NB4 (cell line): ENCODE measurements at regions not wholly inside any gene's neighbourhood (a gene's known extent, or its start where the extent isn't known, plus 50 kb on each side); places are given as distances from the start of the nearest gene placed in this dataset.

Experiments used
- POLR2A ChIP-seq: IDR thresholded peaks from 2 replicates; pipeline ENCODE4 v1.6.1; 2011; ENCODE audit warnings: mild to moderate bottlenecking; ENCODE audit not compliant: insufficient read length; ENCODE audit errors: extremely low read depth
- TF ChIP-seq, protein P1 (sequence below): IDR thresholded peaks from one replicate; pipeline ENCODE4 v1.5.1; 2012; ENCODE audit warnings: low read depth, low read length
- TF ChIP-seq, protein P2 (sequence below): IDR thresholded peaks from 2 replicates; pipeline ENCODE4 v1.6.1; 2011; ENCODE audit warnings: low read depth, low read length

DNA sequence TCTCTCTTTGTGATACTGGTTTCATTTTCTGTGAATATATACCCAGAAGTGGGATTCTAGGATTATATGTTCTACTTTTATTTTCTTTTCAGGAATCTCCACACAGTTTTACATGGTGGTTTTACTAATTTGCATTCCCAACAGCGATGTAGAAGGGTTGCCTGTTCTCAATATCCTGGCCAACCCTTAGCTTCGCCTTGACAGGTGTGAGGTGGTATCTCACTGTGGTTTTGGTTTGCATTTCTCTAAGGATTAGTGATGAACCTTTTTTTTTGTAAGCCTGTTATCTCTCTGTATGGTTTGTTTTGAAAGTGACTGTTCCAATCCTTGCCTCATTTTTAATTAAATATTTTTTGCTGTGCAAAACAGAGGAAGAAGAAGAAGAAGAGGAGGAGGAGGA, 937.7 kb downstream of the CDH8 start:
- TF ChIP-seq, protein P1, sequence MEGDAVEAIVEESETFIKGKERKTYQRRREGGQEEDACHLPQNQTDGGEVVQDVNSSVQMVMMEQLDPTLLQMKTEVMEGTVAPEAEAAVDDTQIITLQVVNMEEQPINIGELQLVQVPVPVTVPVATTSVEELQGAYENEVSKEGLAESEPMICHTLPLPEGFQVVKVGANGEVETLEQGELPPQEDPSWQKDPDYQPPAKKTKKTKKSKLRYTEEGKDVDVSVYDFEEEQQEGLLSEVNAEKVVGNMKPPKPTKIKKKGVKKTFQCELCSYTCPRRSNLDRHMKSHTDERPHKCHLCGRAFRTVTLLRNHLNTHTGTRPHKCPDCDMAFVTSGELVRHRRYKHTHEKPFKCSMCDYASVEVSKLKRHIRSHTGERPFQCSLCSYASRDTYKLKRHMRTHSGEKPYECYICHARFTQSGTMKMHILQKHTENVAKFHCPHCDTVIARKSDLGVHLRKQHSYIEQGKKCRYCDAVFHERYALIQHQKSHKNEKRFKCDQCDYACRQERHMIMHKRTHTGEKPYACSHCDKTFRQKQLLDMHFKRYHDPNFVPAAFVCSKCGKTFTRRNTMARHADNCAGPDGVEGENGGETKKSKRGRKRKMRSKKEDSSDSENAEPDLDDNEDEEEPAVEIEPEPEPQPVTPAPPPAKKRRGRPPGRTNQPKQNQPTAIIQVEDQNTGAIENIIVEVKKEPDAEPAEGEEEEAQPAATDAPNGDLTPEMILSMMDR: no peak
- TF ChIP-seq, protein P2, sequence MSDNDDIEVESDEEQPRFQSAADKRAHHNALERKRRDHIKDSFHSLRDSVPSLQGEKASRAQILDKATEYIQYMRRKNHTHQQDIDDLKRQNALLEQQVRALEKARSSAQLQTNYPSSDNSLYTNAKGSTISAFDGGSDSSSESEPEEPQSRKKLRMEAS: no peak
- TF ChIP-seq POLR2A: no peak
